Upper lobe of right lung (tissue), 1 donor: ENCODE measurements at regions not wholly inside any gene's neighbourhood (a gene's known extent, or its start where the extent isn't known, plus 50 kb on each side); places are given as distances from the start of the nearest gene placed in this dataset.
"Not testable (repeated sequence)": the region's sequence is repeated elsewhere in the genome, so short reads cannot be mapped to it uniquely, and the experiment has no call there.

ENCODE experiments used
- ATAC-seq: fragments of 200-7000 bp; cut with Tn5 transposase; one replicate; pipeline ENCODE4 v1.9.1; 2020; ENCODE audit warnings: mild to moderate bottlenecking, moderate library complexity
- DNase-seq: peaks from one replicate; pipeline ENCODE4 v3.0.0-alpha.2; 2020
- H3K27ac ChIP-seq: fragments of 200-600 bp; one replicate; pipeline ENCODE4 v1.8.0; 2022
- H3K27me3 ChIP-seq: fragments of 200-600 bp; one replicate; pipeline ENCODE4 v1.8.0; 2022; ENCODE audit warnings: mild to moderate bottlenecking
- H3K36me3 ChIP-seq: fragments of 200-600 bp; one replicate; pipeline ENCODE4 v1.8.0; 2022
- H3K4me1 ChIP-seq: fragments of 200-600 bp; one replicate; pipeline ENCODE4 v1.8.0; 2022
- H3K4me3 ChIP-seq: fragments of 200-600 bp; one replicate; pipeline ENCODE4 v1.8.0; 2022; ENCODE audit warnings: mild to moderate bottlenecking
- H3K9me3 ChIP-seq: fragments of 200-600 bp; one replicate; pipeline ENCODE4 v1.8.0; 2022
- intact Hi-C: fragments of 100-400 bp; cut with DNase I; formaldehyde crosslinking; loops from one replicate; pipeline ENCODE4 v1.11.0; 2022
- TF ChIP-seq, protein P1 (sequence below): fragments of 200-600 bp; IDR thresholded peaks from one replicate; pipeline ENCODE4 v1.8.0; 2022; ENCODE audit warnings: antibody characterized with exemption
- donor health status: DM: no; HTN: yes; CAD: no; lungs with severe emphysema.

DNA sequence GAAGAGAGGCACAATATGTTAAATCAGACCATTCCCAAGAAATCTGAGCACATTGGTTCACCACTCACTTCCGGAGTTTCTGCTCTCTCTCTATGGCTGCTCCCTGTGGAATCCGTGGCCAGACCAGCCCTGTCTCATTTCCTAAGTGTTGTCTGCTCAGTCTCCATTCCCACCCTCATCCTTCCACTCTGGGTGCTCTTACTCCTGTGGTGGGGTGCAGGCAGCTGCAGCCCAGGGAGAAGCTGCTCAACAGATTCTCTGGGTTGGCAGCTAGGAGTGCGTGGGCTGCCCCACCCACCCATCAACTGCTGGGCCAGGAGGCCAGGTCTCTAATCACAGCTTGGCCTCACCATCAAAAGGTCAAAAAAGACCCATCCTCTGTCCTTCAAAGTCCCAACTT, 98.3 kb downstream of the ARL4C start:
- DNase-seq = no peak
- Histone ChIP-seq H3K9me3 (no peaks in the 10 kb centered on the region), H3K4me1 (no peaks in the 10 kb centered on the region), H3K4me3 (no peak overlapping the region), H3K27me3 (no peaks in the 10 kb centered on the region), H3K36me3 (no peaks in the 10 kb centered on the region), H3K27ac (no peak overlapping the region)
- intact Hi-C loops = no loop called here
- TF ChIP-seq, protein P1, sequence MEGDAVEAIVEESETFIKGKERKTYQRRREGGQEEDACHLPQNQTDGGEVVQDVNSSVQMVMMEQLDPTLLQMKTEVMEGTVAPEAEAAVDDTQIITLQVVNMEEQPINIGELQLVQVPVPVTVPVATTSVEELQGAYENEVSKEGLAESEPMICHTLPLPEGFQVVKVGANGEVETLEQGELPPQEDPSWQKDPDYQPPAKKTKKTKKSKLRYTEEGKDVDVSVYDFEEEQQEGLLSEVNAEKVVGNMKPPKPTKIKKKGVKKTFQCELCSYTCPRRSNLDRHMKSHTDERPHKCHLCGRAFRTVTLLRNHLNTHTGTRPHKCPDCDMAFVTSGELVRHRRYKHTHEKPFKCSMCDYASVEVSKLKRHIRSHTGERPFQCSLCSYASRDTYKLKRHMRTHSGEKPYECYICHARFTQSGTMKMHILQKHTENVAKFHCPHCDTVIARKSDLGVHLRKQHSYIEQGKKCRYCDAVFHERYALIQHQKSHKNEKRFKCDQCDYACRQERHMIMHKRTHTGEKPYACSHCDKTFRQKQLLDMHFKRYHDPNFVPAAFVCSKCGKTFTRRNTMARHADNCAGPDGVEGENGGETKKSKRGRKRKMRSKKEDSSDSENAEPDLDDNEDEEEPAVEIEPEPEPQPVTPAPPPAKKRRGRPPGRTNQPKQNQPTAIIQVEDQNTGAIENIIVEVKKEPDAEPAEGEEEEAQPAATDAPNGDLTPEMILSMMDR = no peak
- no peak for ATAC-seq

GRCh38 chr2:234395891-234396420, 100.9 kb downstream of the ARL4C start:
- no peaks in the 10 kb centered on the region for H3K36me3 ChIP-seq
- no peaks in the 10 kb centered on the region for H3K9me3 ChIP-seq
- TF ChIP-seq, protein P1 = no peak
- no peak overlapping the region for H3K27ac ChIP-seq
- H3K4me1 ChIP-seq = no peaks in the 10 kb centered on the region
- intact Hi-C loops = no loop called here
- ATAC-seq (no peak), DNase-seq (no peak)
- H3K4me3 ChIP-seq = no peak overlapping the region
- H3K27me3 ChIP-seq = no peaks in the 10 kb centered on the region

DNA sequence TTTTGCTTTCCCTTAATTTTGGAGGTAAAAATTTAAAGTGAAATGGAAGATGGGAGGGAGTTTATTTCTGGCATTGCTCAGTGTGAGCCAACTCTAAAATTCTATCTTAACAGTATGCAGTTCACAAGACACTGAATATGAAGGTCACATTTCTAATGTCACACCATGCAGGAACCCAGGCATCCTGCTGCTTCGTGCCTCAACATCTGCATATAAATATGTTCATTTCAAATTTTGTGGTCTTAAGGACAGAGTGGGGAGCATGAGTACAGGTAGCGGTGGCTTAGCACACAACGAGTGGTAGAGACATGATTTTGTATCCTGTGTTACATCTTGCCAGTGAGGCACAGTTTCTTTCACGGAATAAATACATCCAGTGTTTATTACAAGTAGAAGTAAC, 102.4 kb downstream of the ARL4C start:
- no peaks in the 10 kb centered on the region for H3K36me3 ChIP-seq
- intact Hi-C loops = no loop called here
- no peak overlapping the region for H3K27ac ChIP-seq
- no peaks in the 10 kb centered on the region for H3K9me3 ChIP-seq
- no peaks in the 10 kb centered on the region for H3K27me3 ChIP-seq
- H3K4me3 ChIP-seq = no peak overlapping the region
- TF ChIP-seq, protein P1 = no peak
- no peak for ATAC-seq
- no peaks in the 10 kb centered on the region for H3K4me1 ChIP-seq
- no peak for DNase-seq

DNA sequence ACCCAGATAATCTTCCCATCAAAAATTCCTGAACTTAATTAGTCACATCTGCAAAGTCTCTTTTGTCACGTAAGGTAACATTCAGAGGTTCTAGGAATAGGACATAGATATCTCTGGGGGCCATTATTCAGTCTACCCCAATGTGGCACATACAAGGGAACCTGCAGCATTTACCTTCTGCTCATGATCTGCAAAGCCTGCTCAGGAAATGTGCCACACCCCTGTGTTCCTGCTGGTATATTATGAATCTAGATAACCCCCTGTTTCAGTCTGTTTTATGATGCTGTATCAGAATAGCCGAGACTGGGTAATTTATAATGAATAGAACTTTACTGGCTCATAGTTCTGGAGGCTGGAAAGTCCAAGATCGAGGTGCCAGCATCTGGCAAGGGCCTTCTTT, 103.5 kb downstream of the ARL4C start:
- DNase-seq (no peak), ATAC-seq (no peak)
- Histone ChIP-seq H3K36me3 (no peaks in the 10 kb centered on the region), H3K27me3 (no peaks in the 10 kb centered on the region), H3K4me1 (no peaks in the 10 kb centered on the region), H3K27ac (no peak overlapping the region), H3K4me3 (no peak overlapping the region), H3K9me3 (no peaks in the 10 kb centered on the region)
- TF ChIP-seq, protein P1 = no peak
- intact Hi-C loops = no loop called here

DNA sequence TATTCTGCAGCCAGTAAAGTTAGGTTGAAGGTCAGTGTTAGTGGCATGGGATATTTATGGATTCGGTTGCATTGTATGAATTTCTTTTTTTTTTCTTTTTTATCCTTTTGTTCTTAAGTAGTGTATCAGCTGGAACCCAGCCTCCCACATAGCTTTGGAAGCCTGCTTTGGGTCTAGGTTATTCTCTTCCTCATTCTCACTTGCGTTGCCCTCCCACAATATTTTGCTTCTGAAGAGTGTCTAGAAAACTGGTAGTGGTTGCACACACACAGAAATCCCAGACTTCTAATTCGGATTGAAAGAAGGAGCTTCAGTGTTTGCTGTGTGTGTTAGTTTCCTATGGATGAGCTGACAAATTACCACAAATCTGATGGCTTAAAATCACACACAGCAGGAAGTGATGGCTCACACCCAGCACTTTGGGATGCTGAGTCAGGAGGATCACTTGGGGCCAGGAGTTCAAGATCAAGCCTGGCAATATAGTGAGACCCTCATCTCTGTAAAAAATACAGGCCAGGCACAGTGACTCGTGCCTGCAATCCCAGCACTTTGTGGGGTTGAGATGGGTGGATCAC, 104.8 kb downstream of the ARL4C start:
- Histone ChIP-seq H3K27ac (no peak overlapping the region), H3K4me1 (no peaks in the 10 kb centered on the region), H3K36me3 (no peaks in the 10 kb centered on the region), H3K27me3 (no peaks in the 10 kb centered on the region), H3K4me3 (no peak overlapping the region), H3K9me3 (no peaks in the 10 kb centered on the region)
- DNase-seq (no peak), ATAC-seq (no peak)
- intact Hi-C loops = no loop called here
- TF ChIP-seq, protein P1 = no peak

- H3K4me1 ChIP-seq = no peaks in the 10 kb centered on the region
- intact Hi-C loops = no loop called here
- no peak for DNase-seq
- no peaks in the 10 kb centered on the region for H3K36me3 ChIP-seq
- no peak overlapping the region for H3K4me3 ChIP-seq
- TF ChIP-seq, protein P1 = no peak
- H3K27me3 ChIP-seq = no peaks in the 10 kb centered on the region
- H3K9me3 ChIP-seq = no peaks in the 10 kb centered on the region
- ATAC-seq = no peak
- H3K27ac ChIP-seq = no peak overlapping the region
Observed at GRCh38 chr2:234391625-234392024, 105.3 kb downstream of the ARL4C start.

GRCh38 chr2:234389661-234390060, 107.2 kb downstream of the ARL4C start:
- H3K36me3 ChIP-seq, H3K4me1 ChIP-seq, intact Hi-C loops, DNase-seq, ATAC-seq, H3K27ac ChIP-seq, H3K4me3 ChIP-seq, H3K27me3 ChIP-seq, H3K9me3 ChIP-seq: not testable (repeated sequence)
